GM12873 (cell line): ENCODE measurements at regions not wholly inside any gene's neighbourhood (a gene's known extent, or its start where the extent isn't known, plus 50 kb on each side); places are given as distances from the start of the nearest gene placed in this dataset.

Source experiments
- TF ChIP-seq, protein P1 (sequence below): IDR thresholded peaks from 2 replicates; pipeline ENCODE4 v1.5.1; 2012; ENCODE audit warnings: low read depth, mild to moderate bottlenecking, moderate library complexity, low read length, control low read depth; ENCODE audit not compliant: insufficient read depth; ENCODE audit errors: missing control alignments

DNA sequence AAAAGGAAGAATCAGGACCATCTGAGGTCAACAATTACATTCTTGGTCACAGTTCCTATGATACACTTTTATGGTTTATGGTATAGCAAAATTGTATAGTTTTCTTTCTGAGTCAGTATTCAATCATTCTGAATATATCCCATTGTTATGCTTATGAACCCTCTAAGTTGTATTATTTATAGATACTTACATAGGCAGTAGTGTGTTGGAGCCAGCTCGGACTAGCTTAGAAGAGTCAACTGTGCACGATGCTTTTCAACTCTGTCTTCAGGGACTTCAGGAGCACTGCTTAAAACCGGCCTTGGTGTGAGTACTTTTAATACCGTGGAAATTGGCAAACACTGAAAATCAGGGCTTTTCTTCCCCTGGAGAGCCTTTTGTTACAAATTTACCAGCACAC, 215.7 kb downstream of the IKZF2 start:
- TF ChIP-seq, protein P1, sequence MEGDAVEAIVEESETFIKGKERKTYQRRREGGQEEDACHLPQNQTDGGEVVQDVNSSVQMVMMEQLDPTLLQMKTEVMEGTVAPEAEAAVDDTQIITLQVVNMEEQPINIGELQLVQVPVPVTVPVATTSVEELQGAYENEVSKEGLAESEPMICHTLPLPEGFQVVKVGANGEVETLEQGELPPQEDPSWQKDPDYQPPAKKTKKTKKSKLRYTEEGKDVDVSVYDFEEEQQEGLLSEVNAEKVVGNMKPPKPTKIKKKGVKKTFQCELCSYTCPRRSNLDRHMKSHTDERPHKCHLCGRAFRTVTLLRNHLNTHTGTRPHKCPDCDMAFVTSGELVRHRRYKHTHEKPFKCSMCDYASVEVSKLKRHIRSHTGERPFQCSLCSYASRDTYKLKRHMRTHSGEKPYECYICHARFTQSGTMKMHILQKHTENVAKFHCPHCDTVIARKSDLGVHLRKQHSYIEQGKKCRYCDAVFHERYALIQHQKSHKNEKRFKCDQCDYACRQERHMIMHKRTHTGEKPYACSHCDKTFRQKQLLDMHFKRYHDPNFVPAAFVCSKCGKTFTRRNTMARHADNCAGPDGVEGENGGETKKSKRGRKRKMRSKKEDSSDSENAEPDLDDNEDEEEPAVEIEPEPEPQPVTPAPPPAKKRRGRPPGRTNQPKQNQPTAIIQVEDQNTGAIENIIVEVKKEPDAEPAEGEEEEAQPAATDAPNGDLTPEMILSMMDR: no peak

DNA sequence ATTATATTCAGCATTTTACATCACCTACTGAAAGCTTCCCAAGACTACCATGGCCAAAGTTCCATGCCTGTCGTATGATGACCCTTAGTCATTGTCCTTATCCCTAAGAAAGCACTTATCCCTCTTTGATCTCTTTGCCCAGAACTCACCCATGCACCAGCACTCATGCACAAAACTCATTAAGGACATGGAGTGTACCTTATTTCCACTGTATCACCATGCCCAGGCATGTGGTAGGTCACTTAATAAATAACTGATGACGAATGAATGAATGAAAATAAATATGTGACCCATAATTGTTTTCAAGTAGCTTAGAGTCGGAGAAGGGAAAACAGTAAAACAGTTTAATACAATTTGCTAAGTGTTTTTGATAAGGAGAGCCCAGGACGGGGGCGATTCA, 220.1 kb downstream of the IKZF2 start:
- TF ChIP-seq, protein P1: no peak

DNA sequence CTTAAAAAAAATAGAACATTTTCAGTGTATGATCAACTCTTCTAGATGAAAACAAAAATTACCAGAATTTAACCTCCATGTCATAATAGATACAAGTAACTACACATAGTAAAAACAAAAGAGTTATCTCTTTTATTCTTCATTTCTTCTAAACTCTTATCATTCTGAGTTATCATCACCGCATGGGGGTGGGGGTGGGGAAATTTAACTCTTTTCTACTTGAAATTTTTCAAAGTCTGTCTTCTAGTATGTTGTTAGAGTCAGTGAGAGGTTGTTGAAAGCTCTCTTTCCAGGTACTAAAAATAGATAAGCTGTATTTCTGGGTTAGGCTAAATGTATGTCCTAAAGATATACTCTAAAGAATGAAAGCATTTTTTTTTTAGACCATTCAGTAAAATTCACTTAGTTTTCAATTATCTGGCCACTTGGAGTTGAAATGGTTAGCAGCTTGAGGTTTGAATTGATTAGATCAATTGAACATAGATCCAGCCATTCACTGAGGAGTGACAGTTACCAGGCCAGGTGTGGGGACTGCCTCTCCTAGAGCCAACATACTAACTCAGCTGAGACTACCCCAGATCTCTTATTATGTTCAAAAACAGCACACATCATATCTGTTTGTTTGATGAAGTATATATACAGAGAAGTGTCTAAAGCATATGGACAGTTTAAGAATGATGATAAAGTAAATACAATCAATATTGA, 220.7 kb downstream of the IKZF2 start:
- TF ChIP-seq, protein P1: no peak

DNA sequence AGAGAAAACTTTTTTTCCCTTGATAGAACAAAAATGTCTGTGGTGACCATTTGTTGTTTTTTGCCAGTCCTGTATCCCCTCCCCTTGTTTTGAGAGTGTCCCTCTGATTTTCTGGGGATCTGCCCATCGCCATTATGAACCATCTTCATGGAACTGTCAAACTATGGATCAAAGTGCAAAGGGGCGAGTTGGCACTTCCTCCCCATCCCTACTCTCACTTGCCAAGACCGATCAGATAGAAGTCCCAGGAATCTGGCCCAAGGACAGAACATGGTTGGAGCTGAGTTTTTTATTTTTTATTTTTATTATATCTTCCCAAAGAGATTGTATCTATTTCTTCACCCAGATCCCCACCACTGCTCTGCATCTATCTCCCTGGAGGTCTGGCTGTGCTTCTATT, 221.4 kb downstream of the IKZF2 start:
- TF ChIP-seq, protein P1: no peak

DNA sequence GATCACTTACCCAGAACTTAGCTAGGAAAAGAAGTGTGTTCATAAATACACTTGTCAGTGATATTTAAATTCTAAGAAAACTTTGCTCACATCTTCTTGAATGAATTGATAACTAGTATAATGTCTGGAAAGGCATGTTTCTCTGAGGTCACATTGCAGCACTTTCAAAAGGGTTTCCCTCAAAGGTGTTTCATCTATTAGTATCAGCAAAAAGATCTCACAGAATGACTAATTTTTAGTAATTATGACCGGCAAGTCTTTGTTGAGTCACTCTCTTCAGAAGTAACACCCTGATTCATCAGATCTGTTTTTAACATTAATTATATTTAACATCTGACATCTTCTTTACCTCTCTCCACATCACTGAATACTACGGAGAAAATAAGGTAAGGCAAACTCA, 222.3 kb downstream of the IKZF2 start:
- TF ChIP-seq, protein P1: no peak

DNA sequence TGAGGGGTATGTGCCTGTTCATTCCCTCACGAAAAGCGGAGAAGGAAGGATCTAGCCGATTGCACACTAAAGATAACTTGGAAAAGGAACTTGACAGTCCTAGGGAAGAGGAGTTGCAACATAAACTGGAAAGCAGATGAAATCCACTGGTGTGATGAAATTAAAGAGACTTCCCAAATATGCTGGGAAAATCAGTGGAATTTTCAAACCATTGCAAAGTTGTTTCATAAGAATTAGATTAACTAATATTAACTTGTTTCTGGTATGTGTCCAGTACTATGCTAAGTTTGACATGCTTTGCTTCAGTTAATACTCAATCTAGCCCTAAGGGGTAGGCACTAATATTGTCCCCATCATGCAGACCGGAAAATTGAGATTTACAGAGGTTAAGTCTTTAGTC, 222.7 kb downstream of the IKZF2 start:
- TF ChIP-seq, protein P1: no peak

DNA sequence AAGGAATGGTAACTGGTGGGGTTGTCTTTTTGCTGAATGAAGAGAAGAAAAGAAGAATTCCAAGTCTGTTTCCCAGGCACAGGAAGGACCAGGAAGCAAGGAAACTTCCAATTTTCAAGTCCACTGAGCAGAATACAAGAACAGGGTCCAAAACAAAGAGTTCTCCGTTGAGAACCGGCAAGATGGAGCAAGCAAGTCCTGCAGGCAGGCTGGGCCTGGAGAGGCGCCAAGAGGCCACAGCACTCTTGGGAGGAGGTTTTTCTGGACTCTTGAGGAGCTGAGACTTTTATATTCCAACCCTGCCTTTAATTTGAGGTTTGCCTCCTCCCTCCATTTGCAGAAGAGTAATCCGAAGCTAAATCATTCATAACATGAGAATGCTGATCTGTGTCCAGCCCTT, 224.5 kb downstream of the IKZF2 start:
- TF ChIP-seq, protein P1: no peak
